Trophoblast cell (in vitro differentiated cells and primary cell): ENCODE measurements at regions not wholly inside any gene's neighbourhood (a gene's known extent, or its start where the extent isn't known, plus 50 kb on each side); places are given as distances from the start of the nearest gene placed in this dataset.

Experiments
- DNase-seq, 2 donors: peaks; one replicate each; pipeline ENCODE4 v3.0.0-alpha.2; 2016
- H2AFZ ChIP-seq: 2 replicates; pipeline ENCODE4 v1.6.1; 2013; ENCODE audit warnings: low read length, moderate library complexity, mild to moderate bottlenecking; ENCODE audit not compliant: insufficient read depth, poor library complexity
- H2AK5ac ChIP-seq: 2 replicates; pipeline ENCODE4 v1.6.1; 2013; ENCODE audit warnings: mild to moderate bottlenecking, low read length
- H2BK120ac ChIP-seq: 2 replicates; pipeline ENCODE4 v1.6.1; 2013; ENCODE audit warnings: low read length, mild to moderate bottlenecking, moderate library complexity; ENCODE audit not compliant: insufficient read depth, poor library complexity
- H2BK12ac ChIP-seq: 2 replicates; pipeline ENCODE4 v1.6.1; 2013; ENCODE audit warnings: mild to moderate bottlenecking, low read length, moderate library complexity
- H2BK5ac ChIP-seq: 2 replicates; pipeline ENCODE4 v1.6.1; 2013; ENCODE audit warnings: low read length, low read depth, moderate library complexity, mild to moderate bottlenecking; ENCODE audit not compliant: poor library complexity
- H3K14ac ChIP-seq: 2 replicates; pipeline ENCODE4 v1.6.1; 2013; ENCODE audit warnings: mild to moderate bottlenecking, low read length
- H3K18ac ChIP-seq: 2 replicates; pipeline ENCODE4 v1.6.1; 2013; ENCODE audit warnings: mild to moderate bottlenecking, low read length
- H3K23ac ChIP-seq: 2 replicates; pipeline ENCODE4 v1.6.1; 2013; ENCODE audit warnings: low read length
- H3K27ac ChIP-seq: 2 replicates; pipeline ENCODE4 v1.5.1; 2013; ENCODE audit warnings: low read depth, mild to moderate bottlenecking, inconsistent platforms, low read length, moderate library complexity
- H3K27me3 ChIP-seq: 2 replicates; pipeline ENCODE4 v1.6.1; 2013; ENCODE audit warnings: inconsistent platforms, mild to moderate bottlenecking, low read length, moderate library complexity; ENCODE audit not compliant: insufficient read depth
- H3K36me3 ChIP-seq, 2 experiments: 1 replicate in 1 of 2; 2 replicates in 1 of 2; pipeline ENCODE4 v1.6.1; 2013; ENCODE audit warnings: low read length in 2 of 2, mild to moderate bottlenecking in 2 of 2, moderate library complexity in 1 of 2; ENCODE audit not compliant: insufficient read depth in 2 of 2, control insufficient read depth in 1 of 2
- H3K4ac ChIP-seq: 2 replicates; pipeline ENCODE4 v1.6.1; 2013; ENCODE audit warnings: low read depth, mild to moderate bottlenecking, low read length, moderate library complexity
- H3K4me1 ChIP-seq, 2 experiments: 1 replicate in 1 of 2; 2 replicates in 1 of 2; pipeline ENCODE4 v1.6.1; 2013; ENCODE audit warnings: low read length in 2 of 2, mild to moderate bottlenecking in 2 of 2, moderate library complexity in 1 of 2; ENCODE audit not compliant: insufficient read depth in 2 of 2, control insufficient read depth in 1 of 2
- H3K4me2 ChIP-seq: 2 replicates; pipeline ENCODE4 v1.6.1; 2013; ENCODE audit warnings: inconsistent platforms, mild to moderate bottlenecking, low read length, moderate library complexity
- H3K4me3 ChIP-seq: 2 replicates; pipeline ENCODE4 v1.5.1; 2013; ENCODE audit warnings: mild to moderate bottlenecking, low read depth, low read length, inconsistent platforms
- H3K79me1 ChIP-seq: one replicate; pipeline ENCODE4 v1.6.1; 2013; ENCODE audit warnings: low read length
- H3K79me2 ChIP-seq: 2 replicates; pipeline ENCODE4 v1.6.1; 2013; ENCODE audit warnings: low read length, mild to moderate bottlenecking; ENCODE audit not compliant: control insufficient read depth, insufficient read depth, poor library complexity
- H3K9ac ChIP-seq: 2 replicates; pipeline ENCODE4 v1.6.1; 2013; ENCODE audit warnings: mild to moderate bottlenecking, low read length
- H3K9me3 ChIP-seq: 2 replicates; pipeline ENCODE4 v1.6.1; 2013; ENCODE audit warnings: low read depth, mild to moderate bottlenecking, control low read depth, inconsistent platforms, low read length; ENCODE audit not compliant: insufficient read depth
- H4K12ac ChIP-seq: 2 replicates; pipeline ENCODE4 v1.6.1; 2013; ENCODE audit warnings: low read depth, mild to moderate bottlenecking, low read length, moderate library complexity
- H4K8ac ChIP-seq: 2 replicates; pipeline ENCODE4 v1.6.1; 2013; ENCODE audit warnings: low read depth, mild to moderate bottlenecking, low read length, moderate library complexity
- H4K91ac ChIP-seq: one replicate; pipeline ENCODE4 v1.6.1; 2013; ENCODE audit warnings: low read depth, mild to moderate bottlenecking, low read length, moderate library complexity
- WGBS: extraction: QIAGEN DNeasy Blood & Tissue Kit; methylation state at CpG from one replicate; pipeline ENCODE4 v1.1.7; 2013; ENCODE audit warnings: missing lambda C conversion rate; ENCODE audit not compliant: insufficient read length, insufficient coverage; ENCODE audit errors: extremely low coverage; 5-methylcytosine and 5-hydroxymethylcytosine counted together

- Histone ChIP-seq H2BK5ac (no peak overlapping the region), H3K36me3 (no peaks in the 10 kb centered on the region), H3K23ac (no peak overlapping the region), H2BK120ac (no peak overlapping the region), H3K4me1 (no peaks in the 10 kb centered on the region), H3K9me3 (no peaks in the 10 kb centered on the region), H2AK5ac (no peak overlapping the region), H3K4me2 (no peak overlapping the region), H3K27ac (no peak overlapping the region), H4K91ac (no peak overlapping the region), H2BK12ac (no peak overlapping the region), H3K14ac (no peak overlapping the region), H3K18ac (no peak overlapping the region), H3K4ac (no peak overlapping the region), H3K79me1 (no peaks in the 10 kb centered on the region), H3K9ac (no peak overlapping the region), H2AFZ (no peak overlapping the region), H3K79me2 (no peaks in the 10 kb centered on the region), H3K27me3 (no peaks in the 10 kb centered on the region), H3K4me3 (no peak overlapping the region), H4K12ac (no peak overlapping the region), H4K8ac (no peak overlapping the region)
- DNase-seq: no peak
- no CpG with 5 or more reads among the region's 2 CpGs for WGBS
Measured at GRCh38 chr3:104854468-104854867, 512.2 kb upstream of the ALCAM start.

GRCh38 chr3:104855702-104856101, 511.0 kb upstream of the ALCAM start:
- Histone ChIP-seq H2AFZ (no peak overlapping the region), H3K14ac (no peak overlapping the region), H3K23ac (no peak overlapping the region), H3K79me2 (no peaks in the 10 kb centered on the region), H3K79me1 (no peaks in the 10 kb centered on the region), H3K9me3 (no peaks in the 10 kb centered on the region), H3K18ac (no peak overlapping the region), H3K4ac (no peak overlapping the region), H4K8ac (no peak overlapping the region), H2AK5ac (no peak overlapping the region), H3K4me2 (no peak overlapping the region), H4K91ac (no peak overlapping the region), H3K27ac (no peak overlapping the region), H3K4me3 (no peak overlapping the region), H4K12ac (no peak overlapping the region), H2BK5ac (no peak overlapping the region), H2BK120ac (no peak overlapping the region), H2BK12ac (no peak overlapping the region), H3K36me3 (no peaks in the 10 kb centered on the region), H3K9ac (no peak overlapping the region), H3K27me3 (no peaks in the 10 kb centered on the region), H3K4me1 (no peaks in the 10 kb centered on the region)
- WGBS: no CpG with 5 or more reads among the region's 2 CpGs
- no peak for DNase-seq

GRCh38 chr3:104856741-104857140, 510.0 kb upstream of the ALCAM start:
- Histone ChIP-seq H3K4me2 (no peak overlapping the region), H4K91ac (no peak overlapping the region), H3K23ac (no peak overlapping the region), H2AK5ac (no peak overlapping the region), H3K18ac (no peak overlapping the region), H3K14ac (no peak overlapping the region), H3K9me3 (no peaks in the 10 kb centered on the region), H2AFZ (no peak overlapping the region), H2BK120ac (no peak overlapping the region), H3K27me3 (no peaks in the 10 kb centered on the region), H4K12ac (no peak overlapping the region), H4K8ac (no peak overlapping the region), H3K4me3 (no peak overlapping the region), H3K27ac (no peak overlapping the region), H3K36me3 (no peaks in the 10 kb centered on the region), H3K79me1 (no peaks in the 10 kb centered on the region), H2BK5ac (no peak overlapping the region), H3K9ac (no peak overlapping the region), H3K4ac (no peak overlapping the region), H3K79me2 (no peaks in the 10 kb centered on the region), H3K4me1 (no peaks in the 10 kb centered on the region), H2BK12ac (no peak overlapping the region)
- no CpG with 5 or more reads among the region's 2 CpGs for WGBS
- DNase-seq: no peak

GRCh38 chr3:104868291-104868690, 498.4 kb upstream of the ALCAM start:
- Histone ChIP-seq H2AFZ (no peak overlapping the region), H2BK5ac (no peak overlapping the region), H4K8ac (no peak overlapping the region), H2BK120ac (no peak overlapping the region), H3K9ac (no peak overlapping the region), H3K79me2 (no peaks in the 10 kb centered on the region), H3K4me1 (no peaks in the 10 kb centered on the region), H3K14ac (no peak overlapping the region), H4K12ac (no peak overlapping the region), H3K27ac (no peak overlapping the region), H4K91ac (no peak overlapping the region), H2BK12ac (no peak overlapping the region), H3K79me1 (no peaks in the 10 kb centered on the region), H3K4me2 (no peak overlapping the region), H3K18ac (no peak overlapping the region), H3K23ac (no peak overlapping the region), H2AK5ac (no peak overlapping the region), H3K36me3 (no peaks in the 10 kb centered on the region), H3K27me3 (no peaks in the 10 kb centered on the region), H3K4me3 (no peak overlapping the region), H3K4ac (no peak overlapping the region), H3K9me3 (no peaks in the 10 kb centered on the region)
- WGBS: no CpG with 5 or more reads among the region's 2 CpGs
- no peak for DNase-seq
